OCI-LY3 (cell line): ENCODE measurements at regions not wholly inside any gene's neighbourhood (a gene's known extent, or its start where the extent isn't known, plus 50 kb on each side); places are given as distances from the start of the nearest gene placed in this dataset.

Experiments used
- H2AFZ ChIP-seq: fragments of 200-600, 300-600 bp; shearing (Covaris generic); 2 replicates; pipeline ENCODE4 v1.6.0; 2014; ENCODE audit warnings: antibody characterized with exemption, low read depth, low read length
- H3K27ac ChIP-seq: fragments of 200-600, 300-600 bp; sonication (generic); 2 replicates; pipeline ENCODE4 v1.5.1; 2014; ENCODE audit warnings: mild to moderate bottlenecking, low read length, moderate library complexity, mixed read lengths
- H3K27me3 ChIP-seq: fragments of 200-600, 300-600 bp; sonication (generic); 2 replicates; pipeline ENCODE4 v1.6.1; 2014; ENCODE audit warnings: low read depth, low read length, mixed read lengths
- H3K36me3 ChIP-seq: fragments of 200-600, 300-600 bp; sonication (generic); replicated peaks from 2 replicates; pipeline ENCODE3; 2014; ENCODE audit warnings: low read depth, low read length, mixed read lengths
- H3K4me1 ChIP-seq: fragments of 300-600, 200-600 bp; sonication (generic); 2 replicates; pipeline ENCODE4 v1.6.1; 2014; ENCODE audit warnings: low read length, mixed read lengths
- H3K4me2 ChIP-seq: fragments of 200-600, 300-600 bp; sonication (generic); 2 replicates; pipeline ENCODE4 v1.6.1; 2014; ENCODE audit warnings: low read length, mixed read lengths
- H3K4me3 ChIP-seq: fragments of 300-600, 200-600 bp; sonication (generic); 2 replicates; pipeline ENCODE4 v1.5.1; 2014; ENCODE audit warnings: antibody characterized with exemption, mild to moderate bottlenecking, low read length, moderate library complexity
- H3K79me2 ChIP-seq: fragments of 300-600, 200-600 bp; shearing (Covaris generic); 2 replicates; pipeline ENCODE4 v1.6.1; 2014; ENCODE audit warnings: mild to moderate bottlenecking, low read length, mixed read lengths
- H3K9ac ChIP-seq: fragments of 300-600, 200-600 bp; shearing (Covaris generic); 2 replicates; pipeline ENCODE4 v1.6.0; 2014; ENCODE audit warnings: mild to moderate bottlenecking, low read length, moderate library complexity
- H3K9me3 ChIP-seq: fragments of 200-600, 300-600 bp; shearing (Covaris generic); 2 replicates; pipeline ENCODE4 v1.6.1; 2014; ENCODE audit warnings: low read length, mixed read lengths; ENCODE audit not compliant: insufficient read depth
- H4K20me1 ChIP-seq: fragments of 200-600, 300-600 bp; sonication (generic); 2 replicates; pipeline ENCODE4 v1.6.1; 2016; ENCODE audit warnings: low read length, mixed read lengths; ENCODE audit not compliant: insufficient read depth
- CTCF ChIP-seq: fragments of 200-600, 300-600 bp; sonication (generic); IDR thresholded peaks from 2 replicates; pipeline ENCODE4 v1.5.1; 2014; ENCODE audit warnings: antibody characterized with exemption, low read length, low read depth
- EZH2phosphoT487 ChIP-seq: fragments of 200-600 bp; shearing (Covaris generic); IDR thresholded peaks from 2 replicates; pipeline ENCODE4 v1.6.1; 2018; ENCODE audit warnings: antibody characterized with exemption, mixed run types, low read depth

- no peak overlapping the region for H3K4me2 ChIP-seq
- H2AFZ ChIP-seq, result no peak overlapping the region
- 0 out of 2 replicates have a peak, but pooled peaks cover 8% of the 10 kb centered on the region for H3K9me3 ChIP-seq
- no peaks in the 10 kb centered on the region for H4K20me1 ChIP-seq
- TF ChIP-seq CTCF, result no peak
- peaks cover 5% of the 10 kb centered on the region for H3K36me3 ChIP-seq
- H3K79me2 ChIP-seq, result no peaks in the 10 kb centered on the region
- H3K4me3 ChIP-seq, result no peak overlapping the region
- H3K27me3 ChIP-seq, result no peaks in the 10 kb centered on the region
- peaks cover 16% of the 10 kb centered on the region for H3K4me1 ChIP-seq
- H3K27ac ChIP-seq, result no peak overlapping the region
- no peak overlapping the region for H3K9ac ChIP-seq
Observed at GRCh38 chr12:126359216-126359615, 1294.0 kb downstream of the AACS start.

- peak overlapping the region; percentile 78 for H3K4me2 ChIP-seq
- peaks cover 16% of the 10 kb centered on the region for H3K4me1 ChIP-seq
- H3K79me2 ChIP-seq, result no peaks in the 10 kb centered on the region
- H4K20me1 ChIP-seq, result no peaks in the 10 kb centered on the region
- no peak overlapping the region for H3K27ac ChIP-seq
- peaks cover 5% of the 10 kb centered on the region for H3K36me3 ChIP-seq
- no peak overlapping the region for H2AFZ ChIP-seq
- peaks cover 4% of the 10 kb centered on the region; the same call in 1 of the 2 replicates for H3K9me3 ChIP-seq
- H3K9ac ChIP-seq, result no peak overlapping the region
- no peaks in the 10 kb centered on the region for H3K27me3 ChIP-seq
- H3K4me3 ChIP-seq, result no peak overlapping the region
- TF ChIP-seq EZH2phosphoT487, result no peak
- TF ChIP-seq CTCF, result no peak
Observed at GRCh38 chr12:126361804-126362203, 1296.6 kb downstream of the AACS start.

- Histone ChIP-seq H3K36me3 (peaks cover 5% of the 10 kb centered on the region), H3K4me3 (peak overlapping the region; percentile 51), H3K27me3 (no peaks in the 10 kb centered on the region), H2AFZ (peak overlapping the region; percentile 47; the same call in 1 of the 2 replicates), H3K9me3 (peaks cover 4% of the 10 kb centered on the region; the same call in 1 of the 2 replicates), H3K4me1 (peaks cover 16% of the 10 kb centered on the region), H4K20me1 (no peaks in the 10 kb centered on the region), H3K9ac (peak overlapping the region; percentile 51; the same call in 1 of the 2 replicates), H3K79me2 (no peaks in the 10 kb centered on the region), H3K4me2 (peak overlapping the region; percentile 78), H3K27ac (peak overlapping the region; percentile 84)
- TF ChIP-seq EZH2phosphoT487 (no peak), CTCF (no peak)
Observed at GRCh38 chr12:126362493-126362892, 1297.3 kb downstream of the AACS start.

GRCh38 chr12:126362964-126363363 lies 1297.7 kb downstream of the AACS start:
- Histone ChIP-seq H3K36me3 (peaks cover 5% of the 10 kb centered on the region), H3K27me3 (no peaks in the 10 kb centered on the region), H3K9ac (peak overlapping the region; percentile 51; the same call in 1 of the 2 replicates), H3K9me3 (peaks cover 4% of the 10 kb centered on the region; the same call in 1 of the 2 replicates), H3K27ac (peak overlapping the region; percentile 84), H3K4me1 (peaks cover 16% of the 10 kb centered on the region), H4K20me1 (no peaks in the 10 kb centered on the region), H3K4me3 (peak overlapping the region; percentile 51), H2AFZ (peak overlapping the region; percentile 47; the same call in 1 of the 2 replicates), H3K4me2 (peak overlapping the region; percentile 78), H3K79me2 (no peaks in the 10 kb centered on the region)
- no peak for TF ChIP-seq EZH2phosphoT487
- peak; percentile 33 for TF ChIP-seq CTCF
